ENCODE measurements at regions not wholly inside any gene's neighbourhood (a gene's known extent, or its start where the extent isn't known, plus 50 kb on each side); places are given as distances from the start of the nearest gene placed in this dataset.

DNA sequence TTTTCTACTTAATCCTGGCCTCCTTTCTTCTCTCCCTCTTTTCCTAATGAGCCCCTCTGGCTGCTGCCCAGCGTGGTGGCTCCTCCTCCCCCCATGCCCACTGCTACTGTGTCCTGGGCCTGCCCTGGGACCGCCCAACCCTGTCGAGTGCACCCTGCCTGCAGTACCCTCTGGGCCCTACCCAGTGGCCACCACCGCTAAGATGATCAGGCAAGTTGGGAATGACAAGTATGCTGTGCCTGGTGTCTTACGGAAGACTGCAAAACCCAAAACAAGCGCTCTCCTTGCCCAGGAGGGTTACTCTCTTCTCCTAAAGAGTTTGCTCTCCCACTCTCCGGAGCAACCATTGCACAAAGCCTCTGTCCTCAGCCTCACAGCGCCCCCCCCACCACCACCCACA lies 273.7 kb downstream of the SYK start:
- Histone ChIP-seq H3K9me3 (no peaks in the 10 kb centered on the region), H3K4me1 (peaks cover 15 to 47% of the 10 kb centered on the region in 2 donors), H3K36me3 (no peaks in the 10 kb centered on the region), H3K4me3 (replicated peaks in 1 of 3) (no peak overlapping the region), H3K27ac (no peak overlapping the region), H3K27me3 (no peaks in the 10 kb centered on the region)
- no peak for TF ChIP-seq CTCF (IDR thresholded peaks at IDR 0.05)
- no peak for TF ChIP-seq POLR2A (IDR thresholded peaks at IDR 0.05)
- WGBS, 2 donors = 88 to 93% methylated on average over 8 of the region's 8 CpGs
- DNase-seq = no peak
- intact Hi-C loops (cut with DNase I) = no loop called here

DNA sequence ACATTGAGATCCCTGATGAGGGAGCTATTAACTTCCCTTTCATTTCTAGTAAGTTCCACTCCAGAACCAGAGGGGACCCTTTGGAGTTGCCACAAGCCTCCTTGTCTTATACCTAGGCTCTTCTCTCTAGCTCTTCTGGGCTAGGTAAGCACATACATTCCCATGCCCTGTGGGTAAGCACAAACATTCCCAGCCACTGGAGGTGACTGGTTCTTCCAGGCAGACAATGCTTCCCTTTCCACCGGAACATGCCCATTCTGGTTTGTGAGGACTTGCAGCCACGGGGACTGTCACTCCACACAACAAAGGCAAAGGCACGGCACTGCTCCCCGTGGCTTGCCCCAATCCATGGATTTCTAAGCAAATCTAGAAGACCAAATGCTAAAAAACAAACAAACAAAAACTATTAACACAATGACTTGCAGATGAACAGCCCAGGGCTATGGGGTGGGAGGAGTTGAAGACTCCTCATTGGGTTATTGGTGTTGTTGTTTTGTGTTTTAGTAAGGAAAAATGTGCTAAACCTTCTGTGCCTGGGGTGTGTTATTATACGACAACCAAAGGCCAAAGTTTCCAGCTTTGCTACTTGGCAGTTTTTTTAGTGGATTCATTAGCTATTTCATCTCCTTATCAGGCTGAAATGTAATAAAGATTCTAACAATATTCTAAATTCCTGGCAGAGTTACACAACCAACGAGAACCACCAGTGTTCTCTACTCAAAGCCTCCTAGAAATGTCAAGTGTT lies 276.2 kb downstream of the SYK start:
- WGBS, 2 donors = 69 to 78% methylated on average over 6 of the region's 6 CpGs
- peaks cover 15 to 37% of the 10 kb centered on the region in 2 donors for H3K4me1 ChIP-seq
- no peaks in the 10 kb centered on the region for H3K36me3 ChIP-seq
- no peaks in the 10 kb centered on the region for H3K9me3 ChIP-seq
- TF ChIP-seq CTCF (IDR thresholded peaks at IDR 0.05) (no peak), POLR2A (IDR thresholded peaks at IDR 0.05) (no peak)
- H3K27ac ChIP-seq = peak overlapping the region; percentile 61 to 80 (median 76)
- DNase-seq = no peak
- H3K27me3 ChIP-seq = no peaks in the 10 kb centered on the region
- no peak overlapping the region for H3K4me3 ChIP-seq (replicated peaks in 1 of 3)
- intact Hi-C loops (cut with DNase I) = no loop called here

GRCh38 chr9:91078369-91078695 lies 276.7 kb downstream of the SYK start:
- intact Hi-C loops (cut with DNase I) = no loop called here
- H3K4me3 ChIP-seq (replicated peaks in 1 of 3) = no peak overlapping the region
- WGBS, 2 donors = 51 to 54% methylated on average over 5 of the region's 5 CpGs
- peaks cover 13 to 31% of the 10 kb centered on the region in 2 donors for H3K4me1 ChIP-seq
- DNase-seq = peak; percentile 25 to 29
- no peaks in the 10 kb centered on the region for H3K36me3 ChIP-seq
- no peaks in the 10 kb centered on the region for H3K27me3 ChIP-seq
- peak overlapping the region in 2 of 3 donors; percentile 76 to 80 for H3K27ac ChIP-seq
- H3K9me3 ChIP-seq = no peaks in the 10 kb centered on the region
- no peak for TF ChIP-seq CTCF (IDR thresholded peaks at IDR 0.05)
- no peak for TF ChIP-seq POLR2A (IDR thresholded peaks at IDR 0.05)

DNA sequence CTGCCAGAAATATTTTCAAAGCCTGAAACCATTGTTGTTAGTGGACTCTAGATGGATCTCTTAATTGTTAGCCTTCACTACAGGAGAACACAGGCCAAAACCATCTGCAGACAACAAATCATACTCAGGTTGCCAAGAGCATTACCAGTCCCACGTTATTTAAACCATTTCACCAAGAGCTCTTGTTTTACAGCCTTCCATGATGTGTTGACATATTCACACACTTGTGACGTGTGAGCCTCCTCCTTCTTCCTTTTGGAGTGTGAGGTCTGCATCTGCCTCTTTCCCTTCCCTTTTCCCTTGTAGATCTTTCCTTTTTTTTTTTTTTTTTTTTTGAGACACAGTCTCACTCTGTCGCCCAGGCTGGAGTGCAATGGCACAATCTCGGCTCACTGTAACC lies 279.0 kb downstream of the AUH start:
- Histone ChIP-seq H3K9me3 (no peaks in the 10 kb centered on the region), H3K27ac (no peak overlapping the region), H3K36me3 (no peaks in the 10 kb centered on the region), H3K4me1 (peaks cover 3 to 11% of the 10 kb centered on the region in 2 donors), H3K27me3 (no peaks in the 10 kb centered on the region), H3K4me3 (replicated peaks in 1 of 3) (no peak overlapping the region)
- intact Hi-C loops (cut with DNase I) = no loop called here
- TF ChIP-seq POLR2A (IDR thresholded peaks at IDR 0.05) (no peak), CTCF (IDR thresholded peaks at IDR 0.05) (no peak)
- WGBS, 2 donors = 78 to 88% methylated on average over 4 of the region's 4 CpGs
- no peak for DNase-seq

DNA sequence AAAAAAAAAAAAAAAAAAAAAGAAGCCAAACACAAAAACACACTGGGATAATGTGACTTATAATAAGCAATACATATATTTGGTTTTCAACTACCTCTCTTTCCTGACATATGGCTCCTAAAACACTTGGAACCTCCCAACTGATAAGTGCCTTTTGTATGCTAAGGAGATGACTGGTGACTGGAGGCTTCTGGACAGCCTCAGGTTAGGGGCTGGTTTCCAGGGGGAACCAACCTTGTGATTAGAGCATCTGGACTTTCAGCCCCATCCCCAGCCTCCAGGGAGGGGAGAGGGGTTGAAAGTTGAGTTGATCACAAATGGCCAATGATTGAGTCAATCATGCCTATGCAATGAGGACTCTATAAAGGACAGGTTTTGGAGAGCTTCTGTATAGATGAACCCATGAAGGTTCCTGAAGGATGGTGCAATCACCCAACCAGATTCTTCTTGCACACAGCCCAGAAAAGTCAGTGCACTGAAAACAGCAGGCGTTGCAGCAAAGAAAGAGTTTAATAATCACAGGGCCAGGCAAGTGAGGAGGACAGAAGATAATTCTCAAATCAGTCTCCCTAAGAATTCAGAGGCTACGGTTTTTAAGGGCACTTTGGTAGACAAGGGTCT lies 276.7 kb downstream of the AUH start:
- Histone ChIP-seq H3K4me1 (no peaks in the 10 kb centered on the region), H3K27ac (no peak overlapping the region), H3K36me3 (no peaks in the 10 kb centered on the region), H3K9me3 (no peaks in the 10 kb centered on the region), H3K27me3 (no peaks in the 10 kb centered on the region), H3K4me3 (replicated peaks in 1 of 3) (no peak overlapping the region)
- no peak for TF ChIP-seq POLR2A (IDR thresholded peaks at IDR 0.05)
- TF ChIP-seq CTCF (IDR thresholded peaks at IDR 0.05) = no peak
- 79% methylated on average over 2 of the region's 2 CpGs for WGBS, 2 donors
- DNase-seq = no peak
- intact Hi-C loops (cut with DNase I) = no loop called here
